IMR-90 (cell line): ENCODE measurements at regions not wholly inside any gene's neighbourhood (a gene's known extent, or its start where the extent isn't known, plus 50 kb on each side); places are given as distances from the start of the nearest gene placed in this dataset.

Experiments
- ATAC-seq: fragments of 200-7000 bp; cut with Tn5 transposase; 2 replicates; pipeline ENCODE4 v1.9.1; 2020; ENCODE audit warnings: low read depth, mild to moderate bottlenecking, moderate library complexity
- BruUV-seq: library from RNA; stranded (reverse); fragments of 400-500 nt; replicated peaks from 2 replicates; lab custom pipeline; 2021; lab: Mats Ljungman, UMichigan
- CTCF ChIA-PET: fragments of 300-600 bp; formaldehyde crosslinking; extraction: SDS; loops from one replicate; lab custom pipeline; 2021; ENCODE audit warnings: antibody characterized with exemption; lab: Yijun Ruan, JAX
- POLR2A ChIA-PET: fragments of 300-600 bp; sonication (Branson Sonifier 250); formaldehyde crosslinking; loops from one replicate; lab custom pipeline; 2022; ENCODE audit warnings: antibody characterized with exemption; ENCODE audit not compliant: unreplicated experiment; lab: Charles Lee
- DNase-seq: peaks from one replicate; pipeline ENCODE4 v3.0.0; 2013
- H2AFZ ChIP-seq: replicated peaks from 2 replicates; pipeline ENCODE3; 2013; ENCODE audit warnings: low read length, mild to moderate bottlenecking; ENCODE audit not compliant: poor library complexity
- H2AK5ac ChIP-seq: 2 replicates; pipeline ENCODE4 v1.6.1; 2013; ENCODE audit warnings: low read depth, low read length, inconsistent platforms
- H2AK9ac ChIP-seq: replicated peaks from 2 replicates; pipeline ENCODE3; 2013; ENCODE audit warnings: mild to moderate bottlenecking, low read depth, low read length, moderate library complexity; ENCODE audit not compliant: poor library complexity
- H2BK120ac ChIP-seq: 2 replicates; pipeline ENCODE4 v1.6.1; 2013; ENCODE audit warnings: low read depth, low read length, inconsistent platforms
- H2BK15ac ChIP-seq: 3 replicates; pipeline ENCODE4 v1.6.1; 2013; ENCODE audit warnings: low read depth, low read length, inconsistent platforms
- H2BK20ac ChIP-seq: 2 replicates; pipeline ENCODE4 v1.6.1; 2013; ENCODE audit warnings: low read depth, mild to moderate bottlenecking, inconsistent platforms, low read length, moderate library complexity
- H2BK5ac ChIP-seq: 2 replicates; pipeline ENCODE4 v1.6.1; 2013; ENCODE audit warnings: mild to moderate bottlenecking, low read depth, low read length, inconsistent platforms; ENCODE audit not compliant: poor library complexity, severe bottlenecking
- H3K14ac ChIP-seq: replicated peaks from 2 replicates; pipeline ENCODE4 v1.6.1; 2013; ENCODE audit warnings: low read depth, low read length, inconsistent platforms
- H3K18ac ChIP-seq: 2 replicates; pipeline ENCODE4 v1.6.1; 2013; ENCODE audit warnings: low read depth, low read length, control low read depth
- H3K23ac ChIP-seq: 2 replicates; pipeline ENCODE4 v1.6.1; 2013; ENCODE audit warnings: low read depth, low read length, inconsistent platforms
- H3K27ac ChIP-seq: 2 replicates; pipeline ENCODE4 v1.5.1; 2013; ENCODE audit warnings: mild to moderate bottlenecking, control low read depth, low read length; ENCODE audit not compliant: insufficient read depth
- H3K27me3 ChIP-seq: 2 replicates; pipeline ENCODE4 v1.6.1; 2013; ENCODE audit warnings: low read length; ENCODE audit not compliant: control insufficient read depth, insufficient read depth
- H3K36me3 ChIP-seq: 2 replicates; pipeline ENCODE4 v1.6.1; 2013; ENCODE audit warnings: low read length, mixed read lengths; ENCODE audit not compliant: control insufficient read depth, insufficient read depth
- H3K4ac ChIP-seq: 2 replicates; pipeline ENCODE4 v1.6.1; 2013; ENCODE audit warnings: low read depth, low read length, inconsistent platforms
- H3K4me1 ChIP-seq: 2 replicates; pipeline ENCODE4 v1.6.1; 2013; ENCODE audit warnings: low read length, mixed read lengths; ENCODE audit not compliant: control insufficient read depth, insufficient read depth
- H3K4me2 ChIP-seq: 2 replicates; pipeline ENCODE4 v1.6.1; 2013; ENCODE audit warnings: low read depth, mild to moderate bottlenecking, control low read depth, low read length, moderate library complexity
- H3K4me3 ChIP-seq: 2 replicates; pipeline ENCODE4 v1.5.1; 2013; ENCODE audit warnings: low read depth, mild to moderate bottlenecking, control low read depth, low read length, moderate library complexity; ENCODE audit not compliant: insufficient read depth
- H3K56ac ChIP-seq: 2 replicates; pipeline ENCODE4 v1.6.1; 2013; ENCODE audit warnings: low read length, inconsistent platforms; ENCODE audit not compliant: insufficient read depth; ENCODE audit errors: extremely low read depth
- H3K79me1 ChIP-seq, 2 experiments: 2 replicates each; pipeline ENCODE4 v1.6.1; 2013; ENCODE audit warnings: low read length in 2 of 2, inconsistent platforms in 1 of 2, low read depth in 1 of 2
- H3K9ac ChIP-seq: 2 replicates; pipeline ENCODE4 v1.6.1; 2013; ENCODE audit warnings: low read depth, low read length, control low read depth
- H3K9me1 ChIP-seq: 2 replicates; pipeline ENCODE4 v1.6.1; 2013; ENCODE audit warnings: low read length, inconsistent platforms; ENCODE audit not compliant: insufficient read depth
- H3K9me3 ChIP-seq: 2 replicates; pipeline ENCODE4 v1.6.1; 2013; ENCODE audit warnings: low read length; ENCODE audit not compliant: control insufficient read depth, insufficient read depth
- H4K20me1 ChIP-seq: 2 replicates; pipeline ENCODE4 v1.6.1; 2013; ENCODE audit warnings: low read length, inconsistent platforms; ENCODE audit not compliant: insufficient read depth
- H4K5ac ChIP-seq: 2 replicates; pipeline ENCODE4 v1.6.1; 2013; ENCODE audit warnings: mild to moderate bottlenecking, low read depth, low read length, control low read depth
- H4K8ac ChIP-seq, 2 experiments: 2 replicates each; pipeline ENCODE4 v1.6.1; 2013; ENCODE audit warnings: low read depth in 2 of 2, low read length in 2 of 2, control low read depth in 1 of 2, inconsistent platforms in 1 of 2
- H4K91ac ChIP-seq: 2 replicates; pipeline ENCODE4 v1.6.1; 2013; ENCODE audit warnings: low read depth, low read length, inconsistent platforms; ENCODE audit not compliant: insufficient read depth
- BHLHE40 ChIP-seq: fragments of 150-350 bp; IDR thresholded peaks from 2 replicates; pipeline ENCODE4 v1.6.1; 2016; ENCODE audit warnings: mild to moderate bottlenecking, low read depth, low read length
- CEBPB ChIP-seq: IDR thresholded peaks from 2 replicates; pipeline ENCODE4 v1.6.1; 2012; ENCODE audit warnings: low read depth, low read length, improper control_type of control experiment
- CHD1 ChIP-seq: IDR thresholded peaks from 2 replicates; pipeline ENCODE4 v1.6.1; 2012; ENCODE audit warnings: low read depth, low read length, improper control_type of control experiment
- CTCF ChIP-seq: conservative IDR thresholded peaks from 2 replicates; pipeline ENCODE4 v1.5.1; 2012; ENCODE audit warnings: mild to moderate bottlenecking, low read depth, low read length, improper control_type of control experiment
- FOS ChIP-seq: fragments of 150-350 bp; IDR thresholded peaks from 2 replicates; pipeline ENCODE4 v1.6.1; 2016; ENCODE audit warnings: low read depth, low read length
- MAFK ChIP-seq: IDR thresholded peaks from 2 replicates; pipeline ENCODE4 v1.6.1; 2012; ENCODE audit warnings: low read depth, low read length, improper control_type of control experiment
- MAZ ChIP-seq: IDR thresholded peaks from 2 replicates; pipeline ENCODE4 v1.6.1; 2012; ENCODE audit warnings: low read depth, mild to moderate bottlenecking, low read length, improper control_type of control experiment, moderate library complexity, borderline replicate concordance
- MXI1 ChIP-seq: IDR thresholded peaks from 2 replicates; pipeline ENCODE4 v1.6.1; 2012; ENCODE audit warnings: low read depth, mild to moderate bottlenecking, low read length, moderate library complexity, borderline replicate concordance
- NFE2L2 ChIP-seq: fragments of 150-350 bp; IDR thresholded peaks from 2 replicates; pipeline ENCODE4 v1.6.1; 2016; ENCODE audit warnings: low read depth, mild to moderate bottlenecking, low read length
- POLR2A ChIP-seq: IDR thresholded peaks from 2 replicates; pipeline ENCODE4 v1.6.1; 2012; ENCODE audit warnings: mild to moderate bottlenecking, low read depth, low read length
- RAD21 ChIP-seq: IDR thresholded peaks from 2 replicates; pipeline ENCODE4 v1.6.1; 2012; ENCODE audit warnings: low read length, improper control_type of control experiment
- RCOR1 ChIP-seq: IDR thresholded peaks from 2 replicates; pipeline ENCODE4 v1.6.1; 2012; ENCODE audit warnings: mild to moderate bottlenecking, low read length, improper control_type of control experiment; ENCODE audit not compliant: insufficient replicate concordance
- RFX5 ChIP-seq: IDR thresholded peaks from 2 replicates; pipeline ENCODE4 v1.8.0; 2012; ENCODE audit warnings: low read depth, mild to moderate bottlenecking, low read length, moderate library complexity
- SMC3 ChIP-seq: fragments of 150-350 bp; IDR thresholded peaks from 2 replicates; pipeline ENCODE4 v1.6.1; 2016; ENCODE audit warnings: low read depth, mild to moderate bottlenecking, antibody characterized with exemption, low read length, moderate library complexity
- WGBS, 2 experiments: methylation state at CpG; one replicate each; pipeline versions ENCODE4 v1.1.5 to v1.1.7; 2013; ENCODE audit warnings: missing lambda C conversion rate in 2 of 2; ENCODE audit not compliant: insufficient read length in 1 of 2; ENCODE audit errors: extremely low coverage in 2 of 2; 5-methylcytosine and 5-hydroxymethylcytosine counted together
- dilution Hi-C: fragments of 300-500 bp; cut with HindIII; formaldehyde crosslinking; loops from one replicate; pipeline ENCODE4 v1.14.3; 2018; ENCODE audit warnings: low sequenced_read_pairs; ENCODE audit not compliant: unreplicated experiment
- in situ Hi-C: fragments of 300-500 bp; cut with MboI; formaldehyde crosslinking; loops from 3 replicates; pipeline ENCODE4 v1.14.3; 2019; ENCODE audit warnings: low sequenced_read_pairs, inconsistent platforms, mixed read lengths
- intact Hi-C: fragments of 100-400 bp; cut with micrococcal nuclease; formaldehyde crosslinking; loops from 2 replicates; pipeline ENCODE4 v1.10.0; 2022
- TF ChIP-seq, protein P1 (sequence below): fragments of 150-350 bp; IDR thresholded peaks from 2 replicates; pipeline ENCODE4 v1.6.1; 2016; ENCODE audit warnings: low read depth, mild to moderate bottlenecking, low read length, moderate library complexity, borderline replicate concordance
- TF ChIP-seq, protein P2 (sequence below): fragments of 150-350 bp; IDR thresholded peaks from 2 replicates; pipeline ENCODE4 v1.6.1; 2017; ENCODE audit warnings: mild to moderate bottlenecking, antibody characterized with exemption, low read length, low read depth

GRCh38 chr12:64558754-64559153 lies 51.5 kb upstream of the RASSF3 start:
- H4K20me1 ChIP-seq: 0 out of 2 replicates have a peak, but pooled peaks cover 3% of the 10 kb centered on the region
- DNase-seq (no peak), ATAC-seq (no peak)
- H3K79me1 ChIP-seq: no peaks in the 10 kb centered on the region
- ChIA-PET POLR2A (no interaction called here), CTCF (no interaction called here)
- H2AFZ ChIP-seq: no peak overlapping the region
- no peaks in the 10 kb centered on the region for H3K36me3 ChIP-seq
- H2BK5ac ChIP-seq: no peak overlapping the region
- H3K4me2 ChIP-seq: no peak overlapping the region
- peak overlapping the region; percentile 24; the same call in 1 of the 2 replicates for H3K4ac ChIP-seq
- H3K9me3 ChIP-seq: no peaks in the 10 kb centered on the region
- H2AK5ac ChIP-seq: peak overlapping the region; percentile 29; the same call in 1 of the 2 replicates
- 85% methylated on average over 5 of the region's 7 CpGs; no CpG with 5 or more reads in 1 of the 2 experiments for WGBS, 2 experiments
- H3K4me3 ChIP-seq: no peak overlapping the region
- no peak overlapping the region for H3K56ac ChIP-seq
- peaks cover 12% of the 10 kb centered on the region for H3K9me1 ChIP-seq
- H4K8ac ChIP-seq: no peak overlapping the region; a peak in 1 of 4 replicates
- peak overlapping the region; percentile 32; the same call in 1 of the 2 replicates for H4K91ac ChIP-seq
- H2BK20ac ChIP-seq: no peak overlapping the region
- intact Hi-C loops (no loop called here), dilution Hi-C loops (no loop called here), in situ Hi-C loops (no loop called here)
- TF ChIP-seq RCOR1 (no peak), MAFK (no peak), FOS (no peak), POLR2A (no peak), MXI1 (no peak), NFE2L2 (no peak), CTCF (no peak), SMC3 (no peak), MAZ (no peak), RFX5 (no peak), CHD1 (no peak), CEBPB (no peak), RAD21 (no peak), BHLHE40 (no peak)
- TF ChIP-seq, protein P1, sequence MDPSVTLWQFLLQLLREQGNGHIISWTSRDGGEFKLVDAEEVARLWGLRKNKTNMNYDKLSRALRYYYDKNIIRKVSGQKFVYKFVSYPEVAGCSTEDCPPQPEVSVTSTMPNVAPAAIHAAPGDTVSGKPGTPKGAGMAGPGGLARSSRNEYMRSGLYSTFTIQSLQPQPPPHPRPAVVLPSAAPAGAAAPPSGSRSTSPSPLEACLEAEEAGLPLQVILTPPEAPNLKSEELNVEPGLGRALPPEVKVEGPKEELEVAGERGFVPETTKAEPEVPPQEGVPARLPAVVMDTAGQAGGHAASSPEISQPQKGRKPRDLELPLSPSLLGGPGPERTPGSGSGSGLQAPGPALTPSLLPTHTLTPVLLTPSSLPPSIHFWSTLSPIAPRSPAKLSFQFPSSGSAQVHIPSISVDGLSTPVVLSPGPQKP: no peak
- TF ChIP-seq, protein P2, sequence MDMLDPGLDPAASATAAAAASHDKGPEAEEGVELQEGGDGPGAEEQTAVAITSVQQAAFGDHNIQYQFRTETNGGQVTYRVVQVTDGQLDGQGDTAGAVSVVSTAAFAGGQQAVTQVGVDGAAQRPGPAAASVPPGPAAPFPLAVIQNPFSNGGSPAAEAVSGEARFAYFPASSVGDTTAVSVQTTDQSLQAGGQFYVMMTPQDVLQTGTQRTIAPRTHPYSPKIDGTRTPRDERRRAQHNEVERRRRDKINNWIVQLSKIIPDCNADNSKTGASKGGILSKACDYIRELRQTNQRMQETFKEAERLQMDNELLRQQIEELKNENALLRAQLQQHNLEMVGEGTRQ: no peak
- H3K9ac ChIP-seq: no peak overlapping the region
- no peak overlapping the region for H3K23ac ChIP-seq
- H2BK120ac ChIP-seq: peak overlapping the region; percentile 16; the same call in 1 of the 2 replicates
- H3K4me1 ChIP-seq: peaks cover 11% of the 10 kb centered on the region
- H3K18ac ChIP-seq: no peak overlapping the region
- no peak overlapping the region for H2AK9ac ChIP-seq
- H2BK15ac ChIP-seq: peak overlapping the region; percentile 21; the same call in 1 of the 3 replicates
- no peak overlapping the region for H3K14ac ChIP-seq
- H3K27ac ChIP-seq: no peak overlapping the region
- no peaks in the 10 kb centered on the region for H3K27me3 ChIP-seq
- BruUV-seq: no TSS peak
- H4K5ac ChIP-seq: no peak overlapping the region
